C4-2B (cell line): ENCODE measurements at regions not wholly inside any gene's neighbourhood (a gene's known extent, or its start where the extent isn't known, plus 50 kb on each side); places are given as distances from the start of the nearest gene placed in this dataset.

ENCODE experiments used
- H3K27ac ChIP-seq: fragments of 450-650 bp; 2 replicates; pipeline ENCODE4 v1.5.1; 2017
- ZFX ChIP-seq: fragments of 450-650 bp; IDR thresholded peaks from 2 replicates; pipeline ENCODE4 v1.6.1; 2017
- TF ChIP-seq, protein P1 (sequence below): fragments of 450-650 bp; conservative IDR thresholded peaks from 2 replicates; pipeline ENCODE4 v1.5.1; 2017; ENCODE audit warnings: mild to moderate bottlenecking

DNA sequence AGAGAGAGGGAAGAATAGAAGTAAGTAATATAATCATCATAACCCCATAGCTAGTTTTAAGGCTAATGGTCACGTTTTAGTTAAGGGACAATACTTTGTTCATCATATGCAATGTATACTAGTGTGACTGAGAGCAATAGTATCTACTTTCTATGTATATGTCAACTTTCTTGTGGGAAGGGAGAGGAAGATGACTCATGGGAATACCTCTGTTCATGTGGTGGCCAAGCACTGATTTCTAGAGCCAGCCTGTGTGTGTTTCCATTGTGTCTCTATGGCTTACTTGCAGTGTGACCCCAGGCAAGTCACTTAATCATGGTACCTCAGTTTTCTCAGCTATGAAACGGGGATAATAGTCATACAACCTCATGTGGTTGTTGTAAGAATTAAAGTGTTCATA is 639.6 kb downstream of the CETN3 start:
- no peak overlapping the region for H3K27ac ChIP-seq
- TF ChIP-seq ZFX: no peak
- TF ChIP-seq, protein P1, sequence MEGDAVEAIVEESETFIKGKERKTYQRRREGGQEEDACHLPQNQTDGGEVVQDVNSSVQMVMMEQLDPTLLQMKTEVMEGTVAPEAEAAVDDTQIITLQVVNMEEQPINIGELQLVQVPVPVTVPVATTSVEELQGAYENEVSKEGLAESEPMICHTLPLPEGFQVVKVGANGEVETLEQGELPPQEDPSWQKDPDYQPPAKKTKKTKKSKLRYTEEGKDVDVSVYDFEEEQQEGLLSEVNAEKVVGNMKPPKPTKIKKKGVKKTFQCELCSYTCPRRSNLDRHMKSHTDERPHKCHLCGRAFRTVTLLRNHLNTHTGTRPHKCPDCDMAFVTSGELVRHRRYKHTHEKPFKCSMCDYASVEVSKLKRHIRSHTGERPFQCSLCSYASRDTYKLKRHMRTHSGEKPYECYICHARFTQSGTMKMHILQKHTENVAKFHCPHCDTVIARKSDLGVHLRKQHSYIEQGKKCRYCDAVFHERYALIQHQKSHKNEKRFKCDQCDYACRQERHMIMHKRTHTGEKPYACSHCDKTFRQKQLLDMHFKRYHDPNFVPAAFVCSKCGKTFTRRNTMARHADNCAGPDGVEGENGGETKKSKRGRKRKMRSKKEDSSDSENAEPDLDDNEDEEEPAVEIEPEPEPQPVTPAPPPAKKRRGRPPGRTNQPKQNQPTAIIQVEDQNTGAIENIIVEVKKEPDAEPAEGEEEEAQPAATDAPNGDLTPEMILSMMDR: no peak

DNA sequence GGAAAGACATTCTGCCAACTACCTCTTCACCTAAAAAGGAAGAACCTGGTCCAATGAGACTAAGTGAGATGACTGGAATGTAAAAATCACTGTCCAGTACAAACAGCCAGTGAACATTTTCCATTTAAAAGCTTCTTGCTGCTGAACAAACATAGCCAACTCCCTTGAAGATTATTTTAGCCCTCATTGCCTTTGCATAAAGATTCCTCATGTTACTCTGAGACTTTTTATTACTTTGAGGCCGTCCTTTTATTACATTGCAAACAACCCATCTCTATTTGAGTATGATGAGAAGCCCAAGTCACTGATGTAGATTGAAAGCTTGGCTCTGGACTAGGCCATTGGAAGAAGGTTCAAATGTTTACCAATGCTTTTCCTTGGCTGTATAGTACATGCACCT is 649.8 kb downstream of the CETN3 start:
- no peak for TF ChIP-seq ZFX
- TF ChIP-seq, protein P1: no peak
- no peak overlapping the region for H3K27ac ChIP-seq

DNA sequence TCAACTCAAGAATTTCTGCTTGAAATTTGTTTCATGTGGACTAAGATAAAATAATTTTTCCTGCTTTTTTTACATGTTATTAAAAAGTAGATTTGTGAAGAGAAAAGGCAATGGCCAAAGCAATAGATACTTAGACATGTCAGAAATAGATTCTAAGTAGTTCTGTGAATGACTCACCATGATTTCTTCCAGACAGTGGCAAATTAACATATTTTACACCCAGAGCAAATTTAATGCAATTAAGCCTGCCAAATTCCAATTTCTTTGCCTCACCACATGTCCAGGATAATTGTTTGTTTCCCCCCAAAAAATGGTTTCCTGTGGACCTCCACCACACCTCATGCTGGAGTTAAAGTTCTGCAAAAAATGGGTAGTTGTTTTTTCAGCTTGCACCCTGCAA is 651.4 kb downstream of the CETN3 start:
- H3K27ac ChIP-seq: no peak overlapping the region
- TF ChIP-seq, protein P1: no peak
- no peak for TF ChIP-seq ZFX

DNA sequence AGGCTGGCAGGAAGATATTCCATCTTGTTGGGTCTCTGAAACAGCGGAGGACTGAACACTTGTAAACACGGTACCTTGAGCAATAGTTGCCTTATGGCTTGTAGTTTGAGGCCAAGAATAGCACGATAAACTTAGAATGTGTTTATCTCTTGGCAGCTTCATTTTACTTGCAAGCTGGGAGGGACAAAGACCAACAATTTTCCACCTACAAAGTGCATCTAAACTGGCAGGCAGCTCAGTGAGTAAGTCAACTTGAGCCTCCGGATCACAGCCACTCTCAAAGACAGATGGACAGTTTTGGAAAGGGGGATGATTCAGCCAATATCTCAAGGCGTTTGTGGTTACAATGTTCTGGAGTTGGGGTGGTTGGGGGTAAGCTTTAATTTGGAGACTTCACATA is 652.6 kb downstream of the CETN3 start:
- H3K27ac ChIP-seq: no peak overlapping the region
- TF ChIP-seq ZFX: no peak
- TF ChIP-seq, protein P1: no peak

DNA sequence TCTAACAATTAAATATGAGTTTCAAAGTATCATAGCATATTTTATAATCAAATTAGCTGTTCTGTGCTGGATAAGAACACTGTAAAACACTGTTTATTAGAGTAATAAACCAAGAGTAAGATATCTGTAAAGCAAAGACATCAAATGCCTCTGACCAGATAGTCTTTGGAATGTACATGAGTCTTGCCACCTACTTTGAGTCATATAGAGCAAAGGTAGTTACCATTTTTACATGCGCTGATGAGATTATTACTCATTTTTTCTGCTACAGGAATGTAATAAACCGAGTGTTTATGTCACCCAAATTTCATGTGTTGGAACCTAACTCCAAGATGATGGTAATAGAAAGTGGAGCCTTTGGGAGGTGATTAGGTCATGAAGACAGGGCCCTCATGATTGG is 654.5 kb downstream of the CETN3 start:
- TF ChIP-seq, protein P1: no peak
- no peak for TF ChIP-seq ZFX
- H3K27ac ChIP-seq: no peak overlapping the region

DNA sequence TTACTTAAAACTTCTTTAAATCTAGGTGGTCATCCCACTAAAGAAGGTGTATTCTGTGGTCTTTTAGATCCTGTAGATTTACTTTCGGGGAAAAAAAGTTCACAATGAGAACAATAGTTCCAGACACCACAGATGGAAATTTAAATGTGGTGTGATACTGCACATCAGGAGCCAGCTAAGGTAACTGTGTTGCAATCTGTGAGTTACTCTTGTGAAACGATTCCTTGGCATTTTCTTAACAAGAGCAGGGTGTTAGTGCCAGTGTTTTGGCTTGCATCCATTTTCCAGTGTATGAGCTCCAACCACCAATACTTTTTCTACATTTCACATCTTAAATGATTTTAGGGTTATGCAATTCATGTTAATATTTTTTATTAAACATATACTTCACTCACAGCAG is 674.5 kb downstream of the CETN3 start:
- TF ChIP-seq ZFX: no peak
- TF ChIP-seq, protein P1: no peak
- no peak overlapping the region for H3K27ac ChIP-seq

DNA sequence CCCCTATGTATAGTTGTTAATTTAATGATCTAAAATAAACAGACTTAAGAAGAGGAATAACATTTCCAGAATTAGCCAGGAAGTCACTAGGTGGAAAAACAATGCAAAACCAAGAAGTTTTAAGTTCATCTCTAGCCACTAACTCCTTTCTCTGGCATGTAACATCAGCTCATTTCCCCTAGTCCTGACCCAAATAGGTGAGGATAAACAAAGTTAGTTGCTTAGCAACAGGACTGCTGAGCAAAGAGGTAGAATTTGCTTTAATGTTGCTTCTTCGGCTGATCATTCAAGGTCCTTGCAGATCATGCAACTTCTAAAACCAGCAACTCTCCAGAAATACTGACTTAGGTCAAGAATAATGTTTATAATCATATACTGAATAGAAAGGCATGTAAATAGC is 675.8 kb downstream of the CETN3 start:
- no peak overlapping the region for H3K27ac ChIP-seq
- no peak for TF ChIP-seq ZFX

DNA sequence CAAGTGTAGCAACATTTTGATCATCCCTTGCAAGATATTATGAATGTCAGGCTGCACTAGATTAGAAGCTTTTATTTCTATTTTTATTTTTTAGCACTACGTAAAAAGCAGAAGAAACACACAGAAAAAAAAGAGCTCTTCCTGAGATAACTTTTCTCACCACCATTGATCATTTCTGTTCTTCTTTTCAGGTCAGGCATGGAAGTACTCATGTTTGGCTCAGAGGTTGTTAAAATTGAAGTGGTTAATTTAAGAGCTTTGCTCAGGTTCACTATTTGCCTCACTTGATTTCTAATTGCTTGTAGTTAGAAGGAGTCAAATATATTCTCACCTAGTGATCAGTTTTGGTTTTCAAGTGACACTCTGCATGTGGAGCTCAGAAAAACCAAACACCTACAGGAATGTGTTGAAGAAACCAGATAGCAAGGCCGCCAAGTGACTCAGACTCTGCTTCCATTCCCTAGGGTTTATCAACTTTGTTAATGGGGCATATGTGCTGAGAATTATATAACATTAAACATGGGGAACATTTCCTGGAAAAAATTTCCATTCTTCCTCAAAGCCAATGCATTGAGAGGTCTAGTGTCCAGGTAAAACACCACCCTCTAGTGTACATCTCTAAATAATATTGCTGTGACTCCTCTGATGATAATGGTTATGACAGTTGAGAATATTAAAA is 679.8 kb downstream of the CETN3 start:
- TF ChIP-seq ZFX: no peak
- TF ChIP-seq, protein P1: peak; percentile 59
- no peak overlapping the region for H3K27ac ChIP-seq
